Ecto neural progenitor cell (in vitro differentiated cells): ENCODE measurements at regions not wholly inside any gene's neighbourhood (a gene's known extent, or its start where the extent isn't known, plus 50 kb on each side); places are given as distances from the start of the nearest gene placed in this dataset.
A peak's percentile ranks its signal among the peaks of the same experiment; 100 is the strongest.

ENCODE experiments used
- DNase-seq: peaks from one replicate; pipeline ENCODE4 v3.0.0-alpha.2; 2018; ENCODE audit warnings: low spot score

DNA sequence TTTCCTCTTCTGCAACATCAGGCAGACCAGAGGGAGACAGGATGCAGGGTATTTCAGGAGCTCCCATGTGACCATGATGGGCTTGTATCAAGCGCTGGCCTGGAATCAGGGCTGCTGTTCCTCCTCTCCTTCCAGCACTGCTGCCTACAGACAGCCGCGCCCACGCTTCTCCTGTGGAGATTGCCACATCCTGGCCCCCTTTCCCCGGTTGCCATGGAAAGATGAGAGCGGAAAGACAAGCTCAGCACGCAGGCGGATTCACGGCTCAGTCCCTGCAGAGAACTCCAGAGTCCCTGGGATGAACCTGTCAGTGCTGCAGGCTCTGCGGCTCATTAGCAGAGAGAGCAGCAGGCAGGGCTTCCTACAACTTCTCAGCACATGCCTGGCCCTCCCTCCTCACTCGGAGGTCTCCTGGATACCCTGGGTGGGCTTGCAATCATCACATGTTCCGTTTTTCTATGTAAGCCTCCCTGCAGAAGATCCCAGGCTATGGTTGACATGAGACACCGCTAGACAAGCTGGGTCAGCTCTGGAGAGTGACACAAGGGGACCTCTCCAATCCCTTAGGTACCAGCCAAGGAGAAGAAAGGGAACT, 497.8 kb upstream of the MYT1L start:
- DNase-seq: peak; percentile 42

DNA sequence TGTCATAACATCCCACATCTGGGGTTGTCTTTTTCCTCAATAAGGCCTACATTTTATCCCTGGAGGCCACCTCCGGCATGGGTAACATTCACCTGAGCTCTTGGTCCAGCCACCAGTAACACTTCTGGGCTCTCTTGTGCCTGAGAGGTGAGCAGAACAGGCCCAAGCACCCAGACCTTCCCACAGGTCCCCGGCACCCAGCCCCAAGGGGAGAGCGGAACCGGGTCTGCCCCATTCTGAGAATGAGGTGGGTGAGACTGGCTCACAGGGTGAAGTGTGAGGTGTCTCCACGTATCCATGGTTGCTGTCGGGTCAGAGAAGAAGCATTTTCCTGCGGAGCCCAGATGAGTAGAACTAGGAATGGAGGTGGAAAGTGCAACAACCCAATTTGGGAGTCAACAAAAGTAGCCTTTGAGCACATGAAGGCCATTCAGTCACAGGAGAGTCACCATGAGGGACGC, 496.7 kb upstream of the MYT1L start:
- peak; percentile 34 for DNase-seq

DNA sequence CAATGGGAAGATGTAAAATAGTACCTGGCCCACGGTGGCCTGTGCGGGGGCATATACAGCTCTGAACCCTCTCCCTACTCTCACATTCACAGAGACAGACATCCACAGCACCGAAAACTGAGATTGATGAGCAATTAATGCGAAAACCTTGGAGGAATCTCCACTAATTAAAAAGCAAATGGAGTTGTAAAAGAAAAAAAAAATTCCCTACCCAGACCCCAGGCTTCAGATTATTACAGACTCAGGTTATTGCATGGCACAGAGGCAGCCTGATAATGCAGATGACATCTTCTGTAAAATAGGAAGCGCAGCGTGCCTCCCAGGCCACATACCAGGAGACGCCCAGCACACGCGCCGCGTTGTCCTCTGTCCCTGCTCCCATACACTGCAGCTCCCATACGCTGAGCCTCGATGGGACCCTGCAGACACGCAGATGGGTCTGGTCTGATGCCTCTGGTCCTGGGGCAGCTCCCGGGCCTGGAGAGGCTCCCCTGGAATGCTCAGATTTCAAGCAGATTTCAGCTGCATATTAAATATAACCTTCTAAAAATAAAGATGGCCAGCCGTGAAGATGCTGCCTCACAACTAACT, 496.1 kb upstream of the MYT1L start:
- DNase-seq: peak; percentile 21

DNA sequence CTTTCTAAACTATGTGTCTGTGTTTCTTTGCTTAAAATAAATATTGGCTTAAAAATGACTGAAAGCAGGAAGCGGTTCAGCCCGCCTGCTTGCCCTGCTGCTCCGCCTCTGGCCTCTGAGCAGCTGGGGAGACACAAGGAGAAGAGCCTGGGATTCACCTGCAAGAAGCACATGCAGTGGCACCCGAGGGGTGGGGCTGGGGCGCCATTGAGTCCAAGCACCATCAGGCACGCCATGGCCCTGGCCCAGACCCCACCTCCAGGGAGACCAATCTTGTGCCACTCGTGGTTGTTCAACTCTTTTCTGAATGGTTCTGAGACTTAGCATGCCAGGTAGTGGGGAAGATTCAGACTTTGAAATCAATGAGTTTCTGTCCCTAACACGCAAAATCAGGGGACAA, 495.5 kb upstream of the MYT1L start:
- peak; percentile 36 for DNase-seq

DNA sequence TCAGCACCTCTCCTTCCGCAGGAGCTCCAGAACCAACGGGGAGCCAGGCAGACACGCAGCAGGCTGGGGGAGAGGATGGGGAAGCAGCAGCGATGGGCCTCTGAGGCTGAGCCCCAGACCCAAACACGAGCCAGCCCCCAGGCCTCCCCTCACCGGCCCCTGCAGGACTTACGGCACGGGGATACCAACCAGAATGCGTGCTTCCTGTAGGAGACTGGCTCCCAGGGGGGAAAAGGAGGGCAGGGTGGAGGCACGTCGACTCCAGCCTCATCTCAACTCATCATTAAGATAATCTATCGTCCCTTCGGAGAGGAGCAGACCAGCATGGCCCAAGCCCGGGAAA, 495.1 kb upstream of the MYT1L start:
- peak; percentile 23 for DNase-seq

DNA sequence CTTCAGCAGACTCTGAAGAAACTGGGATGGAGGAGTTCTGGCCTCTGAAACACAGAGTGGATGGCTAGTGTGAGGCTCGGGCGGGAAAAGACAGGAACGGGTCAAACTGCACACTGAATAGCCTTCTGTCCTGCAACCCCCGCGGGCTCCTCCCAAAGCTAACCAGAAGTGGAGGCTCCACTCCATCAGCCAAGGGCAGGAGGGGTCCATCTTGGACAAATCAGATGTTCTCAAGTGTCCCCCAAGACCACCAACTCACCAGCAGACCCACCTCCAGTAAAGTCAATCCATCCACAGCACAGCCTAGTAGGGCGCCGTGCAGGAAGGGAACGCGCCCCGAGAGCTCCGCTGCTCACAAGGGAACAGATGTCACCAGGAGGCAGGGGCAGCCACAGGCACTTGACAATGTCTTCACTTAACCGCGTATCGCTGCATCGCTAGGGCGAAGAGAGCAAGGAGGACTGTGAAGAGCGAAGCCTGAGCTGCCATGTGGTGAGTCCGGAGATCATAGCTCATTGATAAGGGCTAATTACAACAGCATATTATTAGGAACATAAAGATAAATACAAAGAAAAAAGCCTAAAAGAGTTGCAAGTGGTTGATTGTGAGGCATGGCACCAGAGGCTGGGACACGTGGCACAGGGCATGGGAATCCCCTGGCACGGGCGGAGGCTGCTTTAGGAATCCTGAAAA, 494.6 kb upstream of the MYT1L start:
- DNase-seq: peak; percentile 24

DNA sequence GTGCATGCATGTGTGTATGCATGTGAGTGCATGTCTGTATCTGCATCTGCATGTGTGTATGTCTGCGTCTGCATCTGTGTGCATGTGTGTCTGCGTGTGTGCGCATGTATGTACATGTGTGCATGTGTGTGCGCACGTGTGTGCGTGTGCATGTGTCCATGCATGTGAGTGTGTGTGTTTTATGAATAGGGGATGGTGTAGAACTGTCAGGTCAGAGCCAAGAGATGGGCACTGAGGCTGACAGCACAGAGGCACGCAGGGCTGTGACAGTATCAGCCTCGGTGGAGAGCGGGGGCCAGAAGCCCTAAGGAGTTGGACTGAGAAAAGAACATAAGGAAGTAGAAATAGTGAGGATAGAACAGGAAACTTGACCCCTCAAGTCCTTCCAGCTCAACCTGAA, 494.0 kb upstream of the MYT1L start:
- DNase-seq: peak; percentile 20

DNA sequence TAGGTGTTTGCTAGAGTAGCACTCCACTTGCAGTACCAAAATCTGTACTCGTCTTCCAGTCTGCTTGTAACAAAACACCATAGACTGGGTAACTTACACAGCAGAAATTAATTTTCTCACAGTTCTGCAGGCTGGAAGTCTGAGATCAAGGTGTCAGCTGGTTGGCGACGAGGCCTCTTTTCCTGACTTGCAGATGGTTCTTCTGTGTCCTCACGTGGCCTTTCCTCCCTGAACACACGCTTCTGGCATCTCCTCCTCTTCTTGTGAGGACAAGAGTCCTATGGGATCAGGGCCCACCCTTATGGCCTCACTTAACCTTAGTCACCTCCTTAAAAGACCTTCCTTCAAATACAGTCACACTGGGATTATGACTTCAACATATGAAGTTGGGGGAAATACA, 493.5 kb upstream of the MYT1L start:
- peak; percentile 8 for DNase-seq

DNA sequence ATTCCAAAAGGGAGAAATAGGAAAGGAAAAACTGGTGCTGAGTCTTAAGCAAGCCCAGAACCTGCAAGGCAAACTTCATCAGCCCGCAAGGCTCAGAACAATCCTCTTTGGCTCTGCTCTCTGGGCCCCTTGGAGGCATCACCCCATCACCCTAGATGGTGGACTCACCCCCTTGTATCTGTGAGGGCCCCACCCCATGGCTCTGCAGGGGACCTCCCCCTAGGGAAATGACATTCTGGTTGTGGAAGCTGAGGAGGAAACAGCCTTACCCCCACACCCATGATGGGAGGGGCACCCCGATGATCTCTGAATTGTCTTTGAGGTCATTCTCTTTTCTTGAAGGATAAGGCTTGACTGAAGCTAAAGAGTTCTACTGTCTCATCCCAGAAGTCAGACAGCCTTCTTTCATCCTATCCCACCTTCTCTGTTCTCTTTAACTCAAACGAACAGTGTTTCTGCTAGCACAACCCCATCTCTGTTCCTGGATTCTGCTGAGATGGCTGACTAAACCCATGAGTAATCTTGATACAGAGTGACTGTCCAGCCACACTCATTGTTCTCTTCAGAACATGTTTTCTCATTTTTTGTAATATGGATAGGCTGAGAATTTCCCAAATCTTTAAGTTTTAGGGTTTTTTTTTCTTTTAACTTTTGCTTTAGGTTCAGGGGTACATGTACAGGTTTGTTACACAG, 492.1 kb upstream of the MYT1L start:
- DNase-seq: peak; percentile 15

DNA sequence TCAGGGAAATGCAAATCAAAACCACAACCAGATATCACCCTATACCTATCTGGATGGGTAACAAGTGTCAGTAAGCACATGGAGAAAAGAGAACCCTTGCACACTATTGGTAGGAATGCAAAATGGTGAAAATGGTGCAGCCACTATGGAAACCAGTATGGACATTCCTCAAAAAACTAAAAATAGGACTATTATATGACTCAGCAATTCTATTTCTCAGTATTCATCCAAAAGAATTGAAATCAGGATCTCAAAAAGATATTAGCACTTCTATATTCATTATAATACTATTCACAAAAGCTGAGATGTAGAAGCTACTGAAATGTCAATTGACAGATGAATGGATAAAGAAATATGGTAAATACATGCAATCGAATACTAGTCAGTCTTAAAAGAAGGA, 491.1 kb upstream of the MYT1L start:
- no peak for DNase-seq

DNA sequence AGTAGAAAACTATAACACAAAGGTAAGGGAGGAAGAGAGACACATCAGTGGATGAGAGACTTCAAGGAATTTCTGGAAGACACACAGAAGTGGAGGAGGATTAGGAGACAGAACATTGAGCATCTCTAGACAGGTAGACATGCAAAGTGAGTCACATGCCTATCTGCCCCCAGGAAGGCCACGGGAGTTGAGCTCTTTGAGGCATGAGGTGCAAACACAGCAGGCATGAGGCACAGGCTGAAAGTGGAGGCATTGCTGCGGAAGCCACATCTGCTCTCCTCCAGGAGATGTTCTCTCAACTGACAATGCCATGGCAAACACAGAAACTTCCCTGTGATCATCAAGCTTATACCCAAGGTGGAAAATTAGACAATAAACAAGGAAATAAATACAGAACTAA, 481.6 kb upstream of the MYT1L start:
- peak; percentile 13 for DNase-seq

DNA sequence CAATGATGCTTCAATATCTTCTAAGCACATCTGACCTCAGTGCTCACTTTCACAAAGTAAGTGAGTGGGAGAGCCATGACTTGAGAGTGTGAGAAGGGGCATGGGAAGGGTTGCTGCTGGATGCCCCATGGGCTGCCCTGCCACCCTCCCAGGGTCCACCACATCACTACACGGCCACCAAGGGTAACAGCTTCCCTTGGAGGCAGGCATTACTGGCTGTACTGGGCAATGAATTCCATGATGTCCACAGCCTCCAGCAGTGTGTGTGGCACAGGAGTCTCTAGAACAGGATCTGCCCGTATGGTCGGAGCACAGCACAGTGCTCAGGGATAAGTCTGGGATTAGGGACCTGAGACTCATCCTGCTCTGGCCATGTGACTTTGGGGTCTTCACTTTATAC, 481.0 kb upstream of the MYT1L start:
- peak; percentile 13 for DNase-seq

DNA sequence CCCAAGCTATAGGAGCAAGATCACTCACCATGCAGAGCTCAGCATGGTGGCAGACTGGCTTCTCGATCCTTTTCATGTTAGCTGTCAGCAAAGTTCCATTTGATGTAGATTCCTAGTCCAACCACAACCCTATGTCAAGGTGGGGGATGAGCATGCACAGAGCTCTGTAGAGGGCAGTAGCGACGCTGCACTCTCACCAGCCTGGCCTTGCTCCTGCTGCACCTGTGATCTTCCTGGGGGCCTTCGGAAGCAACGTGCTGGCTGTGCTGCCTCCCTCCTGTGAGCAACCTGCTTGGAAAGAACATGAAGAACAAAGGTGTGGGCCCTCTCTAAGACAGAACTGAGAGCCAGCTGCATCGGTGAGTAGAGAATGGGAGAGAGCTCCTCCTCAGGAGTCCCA, 479.4 kb upstream of the MYT1L start:
- peak; percentile 19 for DNase-seq

DNA sequence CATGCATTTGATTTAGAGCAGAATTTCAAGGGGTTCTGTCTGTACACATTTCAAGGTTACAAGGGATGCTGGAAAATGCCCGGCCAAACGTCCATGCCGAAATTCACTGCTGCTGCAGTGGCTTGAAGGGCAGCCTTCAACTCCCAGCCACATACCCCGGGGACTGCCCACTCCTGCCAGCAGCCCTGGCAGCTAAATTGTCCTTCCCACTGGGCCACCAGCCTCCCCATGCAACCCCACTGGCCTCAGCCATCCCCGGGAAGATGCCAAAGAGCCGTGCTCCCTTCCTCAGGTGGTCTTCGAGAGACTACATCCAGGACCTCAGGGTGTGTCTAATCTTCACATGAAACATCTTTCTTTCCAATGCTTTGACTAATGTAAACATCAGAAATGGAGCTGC, 478.7 kb upstream of the MYT1L start:
- DNase-seq: no peak

DNA sequence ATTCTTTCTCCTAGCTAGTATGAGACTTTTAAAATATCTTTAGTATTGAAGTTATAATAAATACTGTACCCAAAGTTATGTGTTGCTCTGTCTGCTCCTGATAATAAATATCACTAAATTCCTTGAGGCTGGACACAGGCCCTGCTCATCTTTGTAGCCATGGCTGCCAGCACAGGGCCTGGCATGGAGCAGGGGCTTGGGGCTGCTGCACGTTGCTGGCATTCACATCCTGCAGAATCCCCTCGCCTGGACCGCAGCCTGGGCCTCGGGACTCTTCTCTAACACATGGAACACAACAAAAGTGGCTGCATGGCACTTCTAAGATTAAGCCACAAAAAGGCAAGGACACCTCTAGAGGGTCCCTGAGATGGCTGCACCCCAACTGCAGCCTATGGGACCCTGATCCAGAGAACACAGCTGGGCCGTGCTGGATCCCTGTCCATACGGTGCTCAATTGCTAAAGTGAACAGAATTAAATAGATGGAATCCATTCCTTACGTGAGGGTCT, 477.5 kb upstream of the MYT1L start:
- DNase-seq: no peak

DNA sequence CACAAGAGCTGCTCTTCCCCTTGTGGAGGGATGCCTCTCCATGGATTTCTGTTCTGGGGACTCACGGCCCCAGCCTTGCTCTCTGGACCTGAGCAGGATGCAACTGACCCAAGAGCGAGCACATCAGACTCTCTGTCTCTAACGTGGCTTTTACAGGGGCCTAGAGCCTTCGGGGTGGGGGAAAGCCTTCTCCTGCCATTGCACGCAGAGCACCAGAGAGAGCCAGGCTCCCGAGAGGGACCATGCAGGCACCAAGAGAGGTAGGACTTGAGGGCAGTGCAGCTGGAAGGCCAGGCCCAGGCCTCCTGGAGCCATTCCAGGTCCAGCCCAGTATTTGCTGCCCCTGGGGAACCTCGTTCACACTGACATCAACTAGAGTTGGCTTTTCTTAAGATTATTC, 475.6 kb upstream of the MYT1L start:
- DNase-seq: no peak

DNA sequence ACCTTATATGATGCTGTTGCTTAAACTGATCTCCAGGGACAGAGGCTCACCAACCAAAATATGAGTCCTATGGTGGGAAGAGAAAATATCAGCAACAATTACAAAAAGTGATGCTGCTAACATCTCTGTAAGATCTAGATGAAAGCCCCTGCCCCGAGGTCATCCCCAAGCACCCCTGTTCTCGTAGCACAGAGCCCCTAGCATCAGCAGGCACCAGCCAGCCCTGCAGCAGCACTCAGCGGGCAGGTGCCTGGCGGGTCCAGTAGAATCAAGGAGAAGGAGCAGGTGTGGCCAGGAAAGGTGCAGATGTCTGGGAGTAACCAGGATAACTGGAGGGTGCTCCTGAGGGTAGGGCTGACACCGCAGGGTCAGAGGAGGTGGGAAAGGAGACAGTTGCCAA, 474.2 kb upstream of the MYT1L start:
- no peak for DNase-seq

DNA sequence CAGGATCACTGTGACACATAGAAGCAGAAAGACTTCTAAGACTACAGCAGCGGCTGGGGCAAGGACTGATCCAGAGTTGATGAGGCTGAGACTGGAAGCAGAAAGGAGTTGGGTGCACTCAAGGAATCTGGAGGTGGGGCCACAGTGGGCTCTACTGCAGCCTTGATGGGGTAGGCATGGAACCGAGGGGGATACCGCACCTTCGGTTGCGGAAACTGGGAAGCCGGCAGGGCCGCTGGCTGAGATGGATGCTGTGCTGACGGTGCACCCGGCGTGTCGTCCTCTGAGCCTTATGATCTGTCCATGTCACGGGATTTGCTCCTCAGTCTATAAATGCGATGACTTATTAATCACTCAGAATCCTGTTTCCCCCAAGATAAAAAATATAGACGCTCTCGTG, 473.5 kb upstream of the MYT1L start:
- no peak for DNase-seq

DNA sequence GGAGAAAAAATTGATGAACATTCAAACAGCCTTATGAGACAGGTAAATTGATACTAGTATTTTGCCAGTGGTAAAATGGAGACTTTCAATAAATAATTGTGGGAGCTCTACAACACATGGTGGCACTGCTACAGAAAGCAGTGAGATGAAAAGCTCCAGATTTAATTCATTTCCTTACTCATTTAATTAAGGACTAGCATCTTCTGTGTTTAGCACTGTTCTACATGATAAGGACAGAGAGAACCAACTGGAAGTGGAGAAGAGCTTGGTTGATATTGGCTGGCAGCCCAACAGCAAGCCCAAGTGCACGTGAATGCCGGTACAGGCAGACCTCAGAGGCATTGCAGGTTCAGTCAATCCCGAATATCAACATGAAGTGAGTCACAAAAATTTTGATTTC, 470.4 kb upstream of the MYT1L start:
- no peak for DNase-seq

DNA sequence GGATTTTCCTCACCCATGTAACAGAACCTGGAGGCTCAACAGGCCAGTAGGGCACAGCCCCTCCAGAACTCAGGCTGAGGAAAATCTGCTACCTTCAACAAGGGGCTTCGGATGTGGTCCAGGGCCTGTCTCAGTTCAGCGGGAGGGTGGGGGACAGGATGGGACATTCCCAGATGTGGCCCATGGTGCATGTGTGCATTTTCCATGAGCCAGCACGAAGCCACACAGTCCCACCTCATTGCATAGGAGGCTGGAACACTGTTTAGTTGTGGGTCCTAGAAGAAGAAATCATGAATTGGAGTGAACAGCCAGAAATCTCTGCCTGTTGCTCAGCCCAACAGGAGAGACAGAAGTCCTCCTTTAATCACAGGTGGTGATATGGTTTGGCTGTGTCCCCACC, 469.6 kb upstream of the MYT1L start:
- peak; percentile 18 for DNase-seq

DNA sequence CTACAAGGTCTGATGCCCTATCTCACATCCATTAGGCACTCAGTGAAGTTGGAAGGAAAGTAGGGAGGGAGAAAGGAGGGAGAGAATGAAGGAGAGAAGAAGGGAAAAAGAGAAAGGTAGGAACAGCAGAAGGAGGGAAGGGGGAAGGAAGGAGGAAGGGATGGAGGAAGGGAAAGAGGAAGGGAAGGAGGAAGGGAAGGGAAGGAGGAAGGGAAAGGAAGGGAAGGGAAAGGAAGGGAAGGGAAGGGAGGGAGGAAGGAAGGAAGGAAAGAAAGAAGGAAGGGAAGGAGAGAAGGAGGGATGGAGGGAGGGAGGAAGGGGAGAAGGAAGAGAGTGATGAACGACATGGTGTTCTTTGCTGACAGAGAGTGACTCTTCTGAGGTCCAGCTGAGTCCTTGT, 468.9 kb upstream of the MYT1L start:
- no peak for DNase-seq

DNA sequence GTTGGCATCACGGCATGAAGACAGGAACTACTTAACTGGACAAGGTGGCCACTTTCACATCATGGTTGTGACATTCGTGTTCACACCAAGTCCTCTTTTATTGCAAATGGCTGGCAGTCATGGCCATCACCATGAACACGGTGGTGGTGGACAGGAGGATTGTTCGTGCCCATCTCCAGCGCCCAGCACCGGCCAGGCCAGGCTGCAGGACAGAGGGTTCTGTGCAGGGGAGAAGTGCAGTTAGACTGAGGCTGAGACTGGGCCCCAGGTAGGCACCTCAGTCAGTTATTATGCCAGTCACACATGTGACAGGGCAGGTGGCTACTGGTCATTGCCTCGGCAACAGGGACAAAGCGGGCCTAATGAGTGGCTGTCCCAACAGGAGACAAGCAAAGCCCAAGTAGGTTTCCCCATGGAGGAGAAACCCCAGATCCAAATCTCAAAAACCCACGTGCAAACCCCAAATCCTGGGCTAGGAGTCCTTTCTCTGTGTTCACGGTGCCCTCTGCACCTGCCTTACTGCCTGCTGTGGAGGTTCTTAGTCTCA, 468.1 kb upstream of the MYT1L start:
- DNase-seq: no peak

DNA sequence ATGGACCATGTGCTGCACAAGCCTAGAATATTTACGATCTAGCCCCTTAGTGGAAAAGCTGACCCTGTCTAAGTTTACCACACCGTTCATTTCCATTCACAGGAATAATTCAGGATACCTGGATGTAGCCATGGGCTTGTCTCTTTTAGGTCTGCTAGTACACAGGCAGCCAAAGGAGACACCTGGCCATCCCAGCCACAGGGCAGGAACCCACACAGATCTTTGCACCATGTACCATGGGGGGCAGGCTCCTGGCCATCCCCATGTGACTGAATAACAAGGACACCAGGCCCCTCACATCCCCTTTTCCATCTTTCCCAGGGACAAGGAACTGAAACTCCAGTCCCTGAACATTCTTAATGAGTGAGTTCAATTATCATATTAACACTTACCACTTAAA, 467.3 kb upstream of the MYT1L start:
- peak; percentile 10 for DNase-seq
